ENCODE measurements at regions not wholly inside any gene's neighbourhood (a gene's known extent, or its start where the extent isn't known, plus 50 kb on each side); places are given as distances from the start of the nearest gene placed in this dataset.

- no TSS peak for BruUV-seq (replicated peaks)
- no peaks in the 10 kb centered on the region for H3K36me3 Mint-ChIP-seq (ENCODE audit: insufficient read depth, unreplicated experiment)
Measured at GRCh38 chrX:22760513-22761057, 239.2 kb upstream of the DDX53 start.

GRCh38 chrX:22788221-22788620, 211.5 kb upstream of the DDX53 start:
- Histone ChIP-seq H3K4me3 (ENCODE audit: low read depth, low read length) (no peak overlapping the region), H3K9me3 (no peaks in the 10 kb centered on the region), H3K27me3 (replicated peaks; ENCODE audit: control insufficient read depth, insufficient read depth, low read length) (no peaks in the 10 kb centered on the region), H3K4me1 (no peaks in the 10 kb centered on the region), H3K36me3 (ENCODE audit: control insufficient read depth, insufficient read depth, low read length) (no peaks in the 10 kb centered on the region)
- H3K9me3 Mint-ChIP-seq (ENCODE audit: unreplicated experiment), result no peaks in the 10 kb centered on the region
- H3K4me1 Mint-ChIP-seq (ENCODE audit: low read depth, unreplicated experiment), result no peaks in the 10 kb centered on the region
- POLR2A ChIA-PET, result no interaction called here
- intact Hi-C loops (cut with micrococcal nuclease; ENCODE audit: unreplicated experiment), result no loop called here
- H3K27ac Mint-ChIP-seq (ENCODE audit: unreplicated experiment), result no peak overlapping the region
- CTCF ChIA-PET, result no interaction called here
- no peak overlapping the region for H3K4me3 Mint-ChIP-seq (ENCODE audit: unreplicated experiment)
- no peak for DNase-seq
- H3K27me3 Mint-ChIP-seq (ENCODE audit: insufficient read depth, unreplicated experiment), result no peaks in the 10 kb centered on the region
- H3K36me3 Mint-ChIP-seq (ENCODE audit: insufficient read depth, unreplicated experiment), result no peaks in the 10 kb centered on the region
- BruUV-seq (replicated peaks), result no TSS peak
- no peak for TF ChIP-seq CTCF (IDR thresholded peaks at IDR 0.05; ENCODE audit: insufficient read depth in 1 of 2, low read depth in 1 of 2, low read length in 1 of 2, severe bottlenecking in 1 of 2, unreplicated experiment in 1 of 2)

More at GRCh38 chrX:22760513-22761057, 239.2 kb upstream of the DDX53 start:
- Histone ChIP-seq H3K36me3 (ENCODE audit: control insufficient read depth, insufficient read depth, low read length) (no peaks in the 10 kb centered on the region), H3K9me3 (no peaks in the 10 kb centered on the region), H3K4me3 (ENCODE audit: low read depth, low read length) (no peak overlapping the region), H3K27me3 (replicated peaks; ENCODE audit: control insufficient read depth, insufficient read depth, low read length) (no peaks in the 10 kb centered on the region), H3K4me1 (no peaks in the 10 kb centered on the region)
- TF ChIP-seq CTCF (IDR thresholded peaks at IDR 0.05; ENCODE audit: insufficient read depth in 1 of 2, low read depth in 1 of 2, low read length in 1 of 2, severe bottlenecking in 1 of 2, unreplicated experiment in 1 of 2), result no peak
- Mint-ChIP-seq H3K9me3 (ENCODE audit: unreplicated experiment) (no peaks in the 10 kb centered on the region), H3K27me3 (ENCODE audit: insufficient read depth, unreplicated experiment) (peaks cover 3% of the 10 kb centered on the region), H3K4me3 (ENCODE audit: unreplicated experiment) (no peak overlapping the region), H3K4me1 (ENCODE audit: low read depth, unreplicated experiment) (no peaks in the 10 kb centered on the region), H3K27ac (ENCODE audit: unreplicated experiment) (no peak overlapping the region)
- ChIA-PET CTCF (interaction anchor here (1.0 kb wide), 1 partner anchor 12 kb away, joined by 3 read pairs; no protein-coding TSS in a partner anchor), POLR2A (no interaction called here)
- intact Hi-C loops (cut with micrococcal nuclease; ENCODE audit: unreplicated experiment), result no loop called here
- DNase-seq, result no peak

GRCh38 chrX:22795671-22796070, 204.1 kb upstream of the DDX53 start:
- no peaks in the 10 kb centered on the region for H3K4me1 ChIP-seq
- no peaks in the 10 kb centered on the region for H3K36me3 ChIP-seq (ENCODE audit: control insufficient read depth, insufficient read depth, low read length)
- BruUV-seq (replicated peaks), result no TSS peak
- Mint-ChIP-seq H3K27ac (ENCODE audit: unreplicated experiment) (no peak overlapping the region), H3K27me3 (ENCODE audit: insufficient read depth, unreplicated experiment) (no peaks in the 10 kb centered on the region), H3K4me1 (ENCODE audit: low read depth, unreplicated experiment) (no peaks in the 10 kb centered on the region), H3K9me3 (ENCODE audit: unreplicated experiment) (no peaks in the 10 kb centered on the region), H3K36me3 (ENCODE audit: insufficient read depth, unreplicated experiment) (no peaks in the 10 kb centered on the region), H3K4me3 (ENCODE audit: unreplicated experiment) (no peak overlapping the region)
- no peak for DNase-seq
- no peak overlapping the region for H3K4me3 ChIP-seq (ENCODE audit: low read depth, low read length)
- ChIA-PET POLR2A (no interaction called here), CTCF (no interaction called here)
- H3K9me3 ChIP-seq, result no peaks in the 10 kb centered on the region
- no peaks in the 10 kb centered on the region for H3K27me3 ChIP-seq (replicated peaks; ENCODE audit: control insufficient read depth, insufficient read depth, low read length)
- TF ChIP-seq CTCF (IDR thresholded peaks at IDR 0.05; ENCODE audit: insufficient read depth in 1 of 2, low read depth in 1 of 2, low read length in 1 of 2, severe bottlenecking in 1 of 2, unreplicated experiment in 1 of 2), result no peak
- intact Hi-C loops (cut with micrococcal nuclease; ENCODE audit: unreplicated experiment), result no loop called here

Measured in Caco-2 (cell line).